ENCODE measurements at regions not wholly inside any gene's neighbourhood (a gene's known extent, or its start where the extent isn't known, plus 50 kb on each side); places are given as distances from the start of the nearest gene placed in this dataset.

GRCh38 chr12:92574911-92575570 is 127.7 kb upstream of the PLEKHG7 start:
- no peak for DNase-seq

- no peak for DNase-seq
Observed at GRCh38 chr12:92574051-92574783, 128.6 kb upstream of the PLEKHG7 start.

GRCh38 chr12:92573104-92573503 is 129.7 kb upstream of the PLEKHG7 start:
- DNase-seq, result no peak

DNA sequence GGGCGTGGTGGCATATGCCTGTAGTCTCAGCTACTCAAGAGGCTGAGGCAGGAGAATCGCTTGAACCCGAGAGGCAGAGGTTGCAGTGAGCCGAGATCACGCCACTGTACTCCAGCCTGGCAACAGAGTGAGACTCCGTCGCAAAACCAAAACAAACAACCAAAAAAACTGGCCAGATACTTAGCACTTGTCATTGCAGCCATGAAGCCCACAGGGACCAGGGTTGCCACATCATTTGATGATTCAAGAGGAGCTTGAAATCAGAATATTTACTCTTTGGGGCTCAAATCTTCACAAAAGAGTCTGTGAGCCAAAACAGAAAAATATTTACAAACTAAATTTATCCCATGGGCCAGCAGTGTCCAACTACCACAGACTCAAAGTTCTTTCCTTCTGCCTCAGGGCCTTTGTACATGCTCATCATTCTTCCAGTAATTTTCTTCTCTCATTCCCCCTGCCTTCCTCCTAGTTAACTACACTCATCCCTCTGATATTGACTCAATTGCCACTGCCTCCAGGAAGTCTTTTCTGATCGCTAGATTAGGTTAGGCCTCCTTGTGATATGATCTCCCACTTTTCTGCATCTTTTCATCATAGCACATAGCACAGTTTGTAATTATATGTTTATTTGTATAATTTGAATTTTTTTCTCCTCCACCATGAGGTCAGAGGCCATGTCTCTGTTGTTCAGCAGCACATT is 130.8 kb upstream of the PLEKHG7 start:
- no peak for DNase-seq

DNA sequence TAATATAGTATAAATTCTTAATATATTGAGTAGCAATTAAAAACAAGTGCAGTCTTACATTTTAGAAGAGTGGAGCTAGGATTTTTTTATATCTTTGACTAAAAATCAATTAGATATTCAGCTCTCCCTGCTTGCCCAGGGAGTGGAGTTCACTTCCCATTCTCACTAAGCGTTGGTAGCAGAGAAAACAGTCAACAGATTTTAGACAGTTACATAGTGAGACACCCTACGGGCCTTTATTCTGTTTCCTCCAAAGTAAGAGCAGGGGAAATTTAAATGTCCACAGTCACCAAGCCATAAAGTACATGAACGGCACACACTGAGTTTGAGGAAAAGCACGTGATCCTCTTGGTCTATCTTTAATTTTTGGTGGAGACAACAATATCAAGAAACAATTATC is 131.6 kb upstream of the PLEKHG7 start:
- no peak for DNase-seq

DNA sequence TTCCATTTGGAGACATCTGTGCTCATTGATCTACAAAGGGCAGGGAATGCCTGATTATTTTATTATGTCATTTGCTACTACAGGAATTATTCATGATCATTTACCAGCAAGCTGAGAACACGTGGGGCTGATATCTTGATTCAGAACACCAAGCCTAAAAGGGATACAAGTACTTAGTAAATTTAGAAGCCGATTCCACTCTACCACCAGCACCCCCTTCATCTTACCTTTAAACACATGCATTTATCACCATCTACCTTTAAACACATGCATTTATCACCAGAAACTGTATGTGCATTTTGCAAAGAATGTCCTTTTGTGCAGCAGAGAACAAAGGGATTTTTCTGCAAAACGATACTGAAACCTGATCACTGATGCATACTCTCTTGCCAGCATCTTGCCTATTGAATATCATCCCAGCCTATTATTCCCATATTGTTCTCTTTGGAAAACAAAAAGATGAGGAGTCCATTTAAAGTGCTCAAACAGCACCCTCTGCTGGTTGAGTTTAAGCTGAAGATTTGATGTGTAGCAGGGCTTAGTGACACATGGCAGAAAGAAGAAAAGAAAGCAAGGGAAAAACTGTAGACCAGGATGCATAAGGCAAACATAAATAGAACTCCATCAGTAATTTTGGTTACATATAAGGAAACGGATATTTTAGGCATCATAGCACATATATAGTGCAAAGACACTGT is 132.6 kb upstream of the PLEKHG7 start:
- DNase-seq, result peak; percentile 55

DNA sequence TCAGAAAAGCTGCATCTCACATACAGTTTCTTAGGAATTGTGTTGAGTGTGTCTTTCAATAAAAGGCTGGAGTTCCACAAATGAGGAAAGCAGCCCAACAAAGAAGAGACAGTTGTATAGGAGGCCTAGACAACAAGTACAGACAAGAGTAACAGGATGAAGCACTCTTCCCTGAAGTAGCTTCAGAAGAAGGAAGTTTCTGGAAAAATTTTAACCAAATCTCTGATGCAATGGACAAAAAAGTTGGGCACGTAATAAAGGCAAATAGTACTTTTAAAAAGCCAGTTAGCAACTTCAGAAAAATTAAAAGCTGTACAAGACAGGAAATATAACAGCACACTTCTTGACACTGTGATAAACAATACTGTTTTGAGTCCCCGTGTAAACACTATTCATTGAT is 134.1 kb upstream of the PLEKHG7 start:
- no peak for DNase-seq

DNA sequence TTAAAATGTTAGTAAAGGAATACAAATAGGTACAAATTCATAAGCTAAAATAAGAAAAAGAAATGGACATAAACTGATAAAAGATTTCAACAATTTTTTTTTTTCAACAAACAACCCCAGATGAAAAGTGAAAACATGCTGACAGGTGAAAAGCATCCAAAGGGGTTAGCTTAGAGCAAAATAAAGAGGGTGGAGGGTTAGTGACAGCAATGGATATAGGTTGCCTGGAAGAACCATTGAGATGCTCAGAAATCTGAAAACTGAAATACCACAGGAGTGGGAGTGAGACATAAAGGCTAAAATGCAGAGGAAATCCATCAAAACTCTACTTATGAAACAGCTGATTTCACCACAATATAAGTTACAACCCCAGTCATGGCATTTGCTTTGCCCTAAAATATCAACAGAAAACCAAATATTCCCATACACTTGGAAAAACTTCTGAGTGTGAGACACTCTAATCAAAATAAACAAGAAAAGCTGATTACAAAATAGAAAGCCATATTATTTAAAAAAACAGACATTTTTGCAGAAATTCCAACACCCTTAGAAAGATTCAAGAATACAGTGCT is 136.3 kb upstream of the PLEKHG7 start:
- DNase-seq, result no peak

- DNase-seq, result no peak
Observed at GRCh38 chr12:92563819-92564218, 139.0 kb upstream of the PLEKHG7 start.

GRCh38 chr12:92562063-92562734 is 140.6 kb upstream of the PLEKHG7 start:
- no peak for DNase-seq

DNA sequence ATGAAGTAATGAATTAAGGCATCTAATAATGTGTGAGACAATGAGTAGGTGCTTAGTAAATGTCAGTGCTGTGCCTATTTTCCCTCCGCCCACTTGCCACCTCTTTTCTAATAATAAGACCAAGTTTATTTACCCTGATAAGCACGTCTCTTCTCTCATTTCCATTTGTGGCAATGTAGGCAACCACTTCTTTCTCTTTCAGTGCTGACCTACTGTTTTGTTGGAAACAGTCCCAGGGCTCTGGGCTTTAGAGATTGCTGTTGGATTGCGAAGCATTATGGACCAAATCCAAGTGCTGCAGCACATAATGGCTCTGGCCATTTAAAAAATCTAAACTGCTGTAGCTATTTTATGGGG is 141.3 kb upstream of the PLEKHG7 start:
- no peak for DNase-seq

DNA sequence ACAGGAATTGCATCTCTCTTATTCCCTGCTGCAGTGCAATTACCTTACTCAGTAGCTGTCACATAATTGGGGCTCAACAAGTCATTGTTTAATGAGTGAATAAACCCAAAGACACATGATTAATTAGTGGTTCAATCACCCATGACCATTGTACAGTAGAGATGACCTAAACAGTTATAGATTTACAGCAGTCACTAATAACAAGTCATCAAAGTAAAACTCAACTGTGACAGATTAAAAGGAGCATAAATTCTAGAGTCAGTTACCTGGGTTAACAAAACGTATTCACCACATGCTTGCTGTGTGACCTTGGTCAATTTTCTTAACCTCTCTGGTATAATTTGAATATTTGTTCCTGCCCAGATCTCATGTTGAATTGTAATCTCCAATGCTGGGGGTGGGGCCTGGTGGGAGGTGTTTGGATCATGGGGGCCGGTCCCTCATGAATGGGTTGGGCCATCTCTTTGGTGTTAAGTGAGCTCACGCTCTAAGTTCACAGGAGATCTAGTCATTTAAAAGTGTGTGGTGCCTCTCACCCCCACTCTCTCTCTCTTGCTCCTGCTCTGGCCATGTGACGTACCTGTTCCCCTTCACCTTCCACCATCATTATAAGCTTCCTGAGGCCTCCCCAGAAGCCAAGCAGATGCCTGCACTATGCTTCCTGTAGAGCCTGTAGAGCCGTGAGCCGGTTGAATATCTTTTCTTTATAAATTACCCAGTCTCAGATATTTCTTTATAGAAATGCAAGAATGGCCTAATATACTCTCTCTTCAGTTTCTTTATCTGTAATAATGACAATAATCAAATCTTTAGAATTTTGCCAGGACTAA is 141.9 kb upstream of the PLEKHG7 start:
- DNase-seq, result no peak

DNA sequence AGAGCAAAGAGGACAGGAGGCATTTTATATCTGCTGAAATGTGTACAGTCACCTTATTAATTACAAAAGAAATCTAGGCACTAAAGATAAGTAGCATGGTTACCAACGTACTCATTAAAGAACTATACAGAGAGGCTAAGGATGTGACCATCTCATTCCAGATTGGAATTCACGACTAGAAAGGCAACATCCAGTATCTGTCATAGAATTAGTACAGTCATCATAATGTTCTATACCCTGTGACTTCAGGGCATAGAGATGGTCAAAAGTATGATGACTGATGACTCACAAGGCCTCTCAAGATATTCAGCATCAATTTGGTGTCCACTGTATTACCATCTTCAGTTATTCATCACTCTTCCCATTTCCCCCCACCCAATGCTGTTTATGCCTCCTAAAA is 144.0 kb upstream of the PLEKHG7 start:
- DNase-seq, result no peak

DNA sequence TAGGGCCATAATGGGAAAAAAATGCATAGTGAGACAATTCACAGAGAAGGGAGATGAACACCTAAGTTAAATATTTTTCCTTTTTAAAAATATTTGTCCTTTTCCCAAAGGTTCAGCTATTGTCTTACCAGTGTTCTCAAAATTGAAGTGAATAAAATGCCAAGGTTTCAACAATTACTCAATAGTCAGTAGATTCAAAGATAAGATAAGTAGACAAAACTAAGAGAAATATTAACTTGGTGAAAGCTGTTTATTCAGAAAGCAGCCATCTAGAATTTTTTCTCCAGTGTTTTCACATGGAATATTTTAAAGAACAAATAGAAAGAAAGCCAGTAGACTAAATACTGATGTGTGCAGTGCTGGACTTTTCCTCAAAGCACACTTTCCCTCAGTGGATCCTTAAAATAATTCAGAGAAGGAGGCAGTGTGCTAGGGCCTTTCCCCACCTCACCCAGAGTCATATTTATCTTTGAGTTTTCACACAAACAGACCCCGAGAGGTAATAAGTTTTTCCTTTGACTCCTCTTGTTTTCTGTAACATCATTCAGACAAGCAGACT is 144.5 kb upstream of the PLEKHG7 start:
- DNase-seq, result no peak

GRCh38 chr12:92557422-92557724 is 145.4 kb upstream of the PLEKHG7 start:
- DNase-seq, result no peak

DNA sequence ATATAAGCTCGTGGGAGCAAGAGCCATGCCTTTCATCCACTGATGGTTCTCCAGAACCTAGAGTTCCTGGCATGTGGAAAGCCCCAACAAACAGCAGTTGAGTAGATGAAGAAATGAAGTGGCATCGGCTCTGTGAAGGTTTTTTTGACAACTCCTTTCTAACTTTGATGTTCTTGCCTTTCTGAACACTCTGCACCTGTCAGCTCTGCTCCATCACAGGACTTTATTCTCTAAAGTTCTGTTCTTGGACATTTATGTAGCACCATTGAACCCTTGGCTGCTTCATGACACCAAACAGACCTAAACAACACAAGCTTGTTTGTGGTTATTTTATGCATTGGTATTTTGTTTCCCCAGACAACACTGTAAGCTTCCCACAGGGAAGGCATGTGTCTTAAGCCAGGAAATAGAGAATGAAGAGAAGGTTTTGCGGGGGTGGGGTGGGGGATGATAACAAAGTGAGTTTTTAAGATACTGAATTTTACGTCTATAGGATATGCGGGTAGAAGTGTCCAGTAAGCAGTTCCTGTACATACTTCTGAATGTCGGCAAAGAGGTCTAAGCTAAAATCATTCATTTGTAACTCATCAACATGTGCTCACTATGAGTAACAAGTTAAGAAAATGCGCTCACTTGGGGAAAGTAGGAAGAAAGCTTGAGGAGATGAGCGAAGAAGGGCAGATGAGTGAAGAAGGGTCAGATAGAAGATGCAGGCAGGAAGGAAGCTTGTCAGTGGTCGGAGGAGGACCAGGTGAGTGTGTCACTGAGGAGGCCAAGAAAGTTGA is 146.0 kb upstream of the PLEKHG7 start:
- no peak for DNase-seq

DNA sequence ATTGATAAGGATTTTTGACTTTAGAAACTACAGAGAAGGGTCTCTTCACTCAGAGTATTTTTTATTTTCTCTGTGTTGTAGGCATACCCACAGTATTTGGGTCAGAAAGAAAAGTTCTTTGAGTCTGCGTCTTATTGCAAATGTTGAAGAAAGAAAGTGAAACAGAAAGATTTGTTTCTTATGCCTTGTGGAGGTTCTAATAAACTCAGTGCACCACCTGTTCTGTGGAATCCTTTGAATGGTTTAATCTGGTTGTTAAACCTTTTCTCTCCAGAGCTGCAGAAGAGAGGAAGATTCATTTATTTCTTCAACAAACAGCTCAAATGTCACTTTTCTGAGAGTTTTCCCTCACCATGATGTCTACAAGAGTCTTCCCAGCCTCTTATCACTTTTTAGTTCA is 146.6 kb upstream of the PLEKHG7 start:
- DNase-seq, result no peak

GRCh38 chr12:92554158-92555073 is 148.4 kb upstream of the PLEKHG7 start:
- no peak for DNase-seq

DNA sequence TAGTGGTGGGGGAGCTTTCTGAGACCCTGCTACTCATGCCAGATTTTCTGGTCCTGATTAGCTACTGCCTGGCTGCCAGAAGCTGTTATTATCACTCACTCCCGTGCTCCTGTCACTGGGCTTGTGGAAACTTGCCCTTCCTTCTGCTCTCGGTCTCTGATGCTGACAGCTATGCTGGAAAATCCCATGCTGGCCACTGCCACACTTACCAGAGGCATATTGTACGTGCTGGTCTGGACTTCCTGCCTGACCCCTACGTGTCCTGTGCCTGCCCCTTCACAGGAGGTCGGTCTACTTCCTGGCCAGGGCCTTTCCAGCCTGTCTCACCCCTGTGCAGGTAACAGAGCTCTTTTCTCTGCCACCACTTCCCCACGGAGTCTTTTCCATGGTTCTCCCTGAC is 149.4 kb upstream of the PLEKHG7 start:
- no peak for DNase-seq
